GM19468 (cell line): ENCODE measurements at regions not wholly inside any gene's neighbourhood (a gene's known extent, or its start where the extent isn't known, plus 50 kb on each side); places are given as distances from the start of the nearest gene placed in this dataset.
"Not testable (repeated sequence)": the region's sequence is repeated elsewhere in the genome, so short reads cannot be mapped to it uniquely, and the experiment has no call there.

ENCODE experiments used
- ATAC-seq: cut with Tn5 transposase; IDR thresholded peaks from one replicate; pipeline ENCODE4 v1.9.1; 2021; ENCODE audit warnings: mild to moderate bottlenecking, moderate library complexity, moderate number of reproducible peaks; ENCODE audit not compliant: unreplicated experiment; ENCODE audit errors: extremely low read depth

- ATAC-seq = no peak
Measured at GRCh38 chr1:199877526-199878384, 149.8 kb upstream of the NR5A2 start.

- no peak for ATAC-seq
Measured at GRCh38 chr1:199878823-199879222, 148.7 kb upstream of the NR5A2 start.

- ATAC-seq = no peak
Measured at GRCh38 chr1:199898654-199899053, 128.9 kb upstream of the NR5A2 start.

GRCh38 chr1:199901341-199901740 is 126.2 kb upstream of the NR5A2 start:
- ATAC-seq = no peak

GRCh38 chr1:199907361-199907760 is 120.1 kb upstream of the NR5A2 start:
- no peak for ATAC-seq

- ATAC-seq = no peak
Measured at GRCh38 chr1:199909137-199909536, 118.4 kb upstream of the NR5A2 start.

- ATAC-seq = no peak
Measured at GRCh38 chr1:199913318-199913717, 114.2 kb upstream of the NR5A2 start.

GRCh38 chr1:199914546-199914945 is 113.0 kb upstream of the NR5A2 start:
- ATAC-seq = no peak

- no peak for ATAC-seq
Measured at GRCh38 chr1:199918196-199918769, 109.2 kb upstream of the NR5A2 start.

- ATAC-seq = no peak
Measured at GRCh38 chr1:199920635-199921034, 106.9 kb upstream of the NR5A2 start.

- ATAC-seq = no peak
Measured at GRCh38 chr1:199929556-199929955, 98.0 kb upstream of the NR5A2 start.

- ATAC-seq = not testable (repeated sequence)
Measured at GRCh38 chr1:199930067-199930466, 97.4 kb upstream of the NR5A2 start.

- no peak for ATAC-seq
Measured at GRCh38 chr1:199931666-199932377, 95.7 kb upstream of the NR5A2 start.

- no peak for ATAC-seq
Measured at GRCh38 chr1:199932462-199932861, 95.0 kb upstream of the NR5A2 start.

GRCh38 chr1:199936441-199936840 is 91.1 kb upstream of the NR5A2 start:
- ATAC-seq = no peak

GRCh38 chr1:199937161-199937560 is 90.3 kb upstream of the NR5A2 start:
- ATAC-seq = no peak

GRCh38 chr1:199937661-199938060 is 89.8 kb upstream of the NR5A2 start:
- ATAC-seq = no peak

- ATAC-seq = no peak
Measured at GRCh38 chr1:199944986-199945385, 82.5 kb upstream of the NR5A2 start.

GRCh38 chr1:199945591-199945990 is 81.9 kb upstream of the NR5A2 start:
- no peak for ATAC-seq

GRCh38 chr1:199946305-199947155 is 81.0 kb upstream of the NR5A2 start:
- ATAC-seq = no peak
